HPDE6-E6E7 (cell line): ENCODE measurements at regions not wholly inside any gene's neighbourhood (a gene's known extent, or its start where the extent isn't known, plus 50 kb on each side); places are given as distances from the start of the nearest gene placed in this dataset.
"Not testable (repeated sequence)": the region's sequence is repeated elsewhere in the genome, so short reads cannot be mapped to it uniquely, and the experiment has no call there.

ENCODE experiments used
- DNase-seq: peaks from one replicate; pipeline ENCODE4 v3.0.0; 2011; ENCODE audit warnings: missing footprints; ENCODE audit errors: extremely low spot score

DNA sequence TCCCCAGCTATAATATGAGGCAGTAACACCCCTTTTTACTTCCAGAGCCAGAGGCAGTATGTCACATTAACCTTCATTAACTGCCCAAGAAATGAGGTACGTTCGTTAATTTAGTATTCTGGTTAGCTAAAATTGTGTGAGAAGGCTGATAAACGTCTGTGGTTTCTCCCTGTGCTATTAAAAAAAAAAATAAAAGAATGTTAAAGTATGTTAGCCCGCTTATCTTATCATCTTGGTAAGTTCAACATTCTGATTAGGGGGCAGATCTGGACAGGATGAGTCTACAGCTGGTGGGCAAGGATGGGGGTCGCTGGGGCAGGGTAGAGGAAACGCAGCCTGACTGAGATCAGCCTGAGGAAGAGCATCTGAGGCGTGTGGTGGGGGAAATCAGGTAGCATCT is 154.0 kb downstream of the PRL start:
- no peak for DNase-seq

DNA sequence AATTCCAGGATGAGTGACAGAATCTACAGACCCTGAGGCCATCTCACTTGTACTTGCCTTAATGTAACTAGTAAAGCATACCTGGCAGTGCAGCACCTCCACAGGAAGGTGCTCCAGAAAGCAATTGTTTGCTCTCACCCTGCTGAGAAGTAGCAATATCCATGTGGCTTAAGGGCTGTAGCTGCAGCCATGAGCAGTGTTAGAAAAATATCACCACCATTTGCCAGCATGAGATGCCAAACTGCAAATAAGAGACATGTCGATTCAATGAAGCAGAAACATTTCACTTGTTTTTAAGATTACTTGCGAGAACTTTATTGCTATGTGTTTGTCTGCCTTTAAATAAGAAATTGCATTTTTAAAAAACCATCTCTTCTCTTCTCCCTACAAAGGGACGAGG is 151.5 kb downstream of the PRL start:
- DNase-seq = no peak

GRCh38 chr6:22145823-22146677 is 150.8 kb downstream of the PRL start:
- no peak for DNase-seq

GRCh38 chr6:22146678-22146930 is 150.2 kb downstream of the PRL start:
- DNase-seq = no peak

DNA sequence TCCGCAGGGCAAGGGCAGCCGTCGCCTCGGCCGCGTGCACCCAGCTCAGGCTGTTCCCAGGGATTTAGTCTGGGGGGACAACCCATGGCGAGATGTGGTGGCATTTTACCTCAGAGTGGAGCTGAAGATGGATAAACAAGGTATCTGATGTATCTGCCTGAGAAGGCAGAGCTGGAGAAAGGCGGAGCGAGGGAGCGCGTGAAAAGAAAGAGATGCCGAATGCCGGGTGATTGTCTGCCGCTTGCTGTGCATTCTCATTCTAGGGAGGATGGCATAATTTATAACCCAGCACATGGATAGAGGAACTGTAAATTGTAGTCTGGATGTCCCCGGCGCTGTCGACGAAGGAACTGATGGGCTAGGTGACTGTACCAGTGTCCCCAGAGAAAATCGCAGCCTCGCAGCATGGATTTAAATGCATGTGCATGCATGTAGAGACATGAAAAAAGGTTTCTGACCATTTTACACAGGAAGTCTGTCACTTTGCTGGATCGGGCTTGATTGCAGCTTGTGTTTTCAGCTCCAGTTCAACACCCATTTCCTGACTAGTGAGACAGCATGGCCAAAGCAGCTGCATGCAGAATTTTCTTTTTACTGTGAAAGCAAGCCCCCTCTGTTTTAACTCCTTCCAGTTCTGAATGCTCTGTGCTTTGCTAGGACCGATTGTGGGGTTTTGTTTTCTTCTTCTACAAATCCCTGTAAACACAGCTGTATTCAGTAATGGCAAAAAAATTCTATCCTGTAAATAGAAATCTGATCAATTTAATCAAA is 149.7 kb downstream of the PRL start:
- DNase-seq = no peak

GRCh38 chr6:22147921-22148776 is 148.7 kb downstream of the PRL start:
- no peak for DNase-seq

DNA sequence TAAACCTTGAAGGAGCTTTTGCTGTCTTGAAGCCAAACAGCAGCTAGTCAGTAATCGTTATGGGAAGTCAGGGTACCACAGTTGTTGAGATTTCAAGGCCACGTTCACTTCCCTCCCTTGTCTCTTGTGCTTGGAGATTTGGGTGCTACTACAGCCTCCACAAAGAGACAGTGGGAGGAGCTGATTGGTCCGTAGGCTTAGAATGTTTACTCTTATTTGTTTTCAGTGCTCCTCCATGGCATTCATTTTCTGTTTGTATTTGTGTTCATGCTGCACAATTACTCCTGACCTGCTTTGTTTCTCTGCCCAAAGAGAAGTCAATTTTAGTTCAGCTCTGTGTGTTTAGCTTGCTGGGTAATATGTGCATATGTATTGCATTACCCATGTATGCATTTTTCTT is 147.7 kb downstream of the PRL start:
- no peak for DNase-seq

GRCh38 chr6:22149501-22150367 is 147.1 kb downstream of the PRL start:
- DNase-seq = no peak

GRCh38 chr6:22150368-22151035 is 146.3 kb downstream of the PRL start:
- DNase-seq = no peak

GRCh38 chr6:22151892-22152291 is 144.9 kb downstream of the PRL start:
- no peak for DNase-seq

- no peak for DNase-seq
These were observed 144.0 kb downstream of the PRL start for GRCh38 chr6:22152841-22153240.

DNA sequence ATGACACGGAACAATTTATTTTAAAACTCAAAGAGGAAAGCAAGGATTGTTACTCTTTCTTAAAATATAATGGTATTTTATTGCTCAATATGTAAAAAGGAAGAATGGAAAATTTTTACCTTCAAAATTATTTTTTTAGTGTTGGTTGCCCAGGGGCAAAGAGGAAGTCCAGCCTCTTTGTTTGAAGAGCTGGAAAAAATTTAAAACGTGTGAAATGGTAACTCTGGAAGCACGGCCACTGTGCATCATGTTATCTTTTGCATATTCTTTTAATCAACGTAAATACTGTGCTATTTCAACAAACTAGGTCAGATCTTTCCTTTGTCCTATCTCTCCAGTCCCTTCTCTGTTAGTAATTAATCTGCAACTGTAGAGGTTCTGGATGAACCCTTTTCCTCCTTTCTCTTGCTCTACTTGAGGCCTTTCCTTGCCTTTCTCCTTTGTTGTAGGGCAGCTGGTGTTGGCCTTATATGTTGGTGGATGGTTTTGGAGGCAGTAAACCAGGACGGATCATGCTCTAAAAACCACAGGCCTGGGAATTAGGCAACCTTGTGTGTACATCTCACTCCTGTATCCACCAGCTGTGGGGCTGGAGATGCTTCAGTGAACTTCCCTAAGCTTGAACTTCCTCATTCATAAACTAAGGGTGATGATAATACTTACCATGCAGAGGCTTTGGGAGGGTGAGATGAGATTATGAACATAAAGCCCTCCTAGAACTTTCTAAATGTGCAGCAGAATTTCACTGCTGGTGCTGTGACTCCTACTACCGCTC is 143.3 kb downstream of the PRL start:
- no peak for DNase-seq

DNA sequence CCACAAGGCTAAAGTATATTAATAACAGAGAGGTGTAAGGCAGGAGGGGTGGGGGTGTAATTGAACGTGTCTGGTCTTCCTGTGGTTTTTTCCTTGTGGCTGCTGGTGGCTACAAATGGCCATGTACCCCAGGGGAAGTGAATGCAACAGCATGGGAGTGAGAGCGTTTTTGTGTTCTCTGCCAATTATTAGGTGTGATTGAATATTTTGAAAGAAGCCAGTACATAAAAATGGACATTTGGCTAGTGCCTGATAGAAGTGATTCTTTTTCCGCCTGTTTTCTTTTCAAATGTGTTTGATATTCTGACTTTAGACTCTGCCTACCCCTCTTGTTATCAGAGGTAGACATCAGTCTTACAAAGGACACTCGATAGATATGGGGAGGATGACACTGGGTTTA is 141.3 kb downstream of the PRL start:
- DNase-seq = no peak

DNA sequence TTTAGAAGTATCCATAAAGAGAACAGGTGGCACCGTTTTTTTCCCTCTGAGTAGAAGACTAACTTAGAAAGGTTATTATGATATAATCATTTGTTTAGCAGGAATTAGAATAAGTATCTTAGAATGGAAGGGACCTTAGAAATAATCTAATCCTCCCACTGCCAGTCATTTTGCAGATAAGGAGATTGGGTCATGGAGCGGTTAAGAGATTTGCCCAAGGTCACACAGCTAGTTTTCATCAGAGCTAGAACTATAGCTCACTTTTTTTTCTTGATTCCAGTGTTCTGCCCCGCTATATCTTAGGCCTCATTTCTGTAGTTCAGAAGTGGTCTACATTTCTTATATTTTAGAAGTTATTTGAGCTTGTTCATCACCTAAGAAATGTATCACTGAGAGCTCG is 139.6 kb downstream of the PRL start:
- DNase-seq = no peak

DNA sequence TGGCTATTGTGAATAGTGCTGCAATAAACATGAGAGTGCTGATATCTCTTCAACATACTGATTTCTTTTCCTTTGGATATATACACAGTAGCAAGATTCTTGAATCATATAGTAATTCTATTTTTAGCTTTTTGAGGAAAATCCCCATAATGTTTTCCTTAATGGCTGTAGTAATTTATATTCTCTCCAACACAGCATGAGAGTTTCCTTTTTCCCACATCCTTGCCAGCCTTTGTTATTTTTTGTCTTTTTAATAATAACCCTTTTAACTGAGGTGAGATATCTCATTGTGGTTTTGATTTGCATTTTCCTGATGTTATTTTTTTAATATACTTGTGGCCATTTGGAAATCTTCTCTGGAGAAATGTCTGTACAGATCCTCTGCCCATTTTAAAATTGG is 132.6 kb downstream of the PRL start:
- DNase-seq = no peak

DNA sequence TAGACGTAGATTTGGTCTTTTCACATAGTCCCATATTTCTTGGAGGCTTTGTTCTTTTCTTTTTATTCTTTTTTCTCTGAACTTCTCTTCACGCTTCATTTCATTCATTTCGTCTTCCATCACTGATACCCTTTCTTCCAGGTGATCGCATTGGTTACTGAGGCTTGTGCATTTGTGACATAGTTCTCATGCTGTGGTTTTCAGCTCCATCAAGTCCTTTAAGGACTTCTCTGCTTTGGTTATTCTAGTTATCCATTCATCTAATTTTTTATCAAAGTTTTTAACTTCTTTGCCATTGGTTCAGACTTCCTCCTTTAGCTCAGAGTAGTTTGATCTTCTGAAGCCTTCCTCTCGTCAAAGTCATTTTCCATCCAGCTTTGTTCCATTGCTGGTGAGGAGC is 125.8 kb downstream of the PRL start:
- not testable (repeated sequence) for DNase-seq

DNA sequence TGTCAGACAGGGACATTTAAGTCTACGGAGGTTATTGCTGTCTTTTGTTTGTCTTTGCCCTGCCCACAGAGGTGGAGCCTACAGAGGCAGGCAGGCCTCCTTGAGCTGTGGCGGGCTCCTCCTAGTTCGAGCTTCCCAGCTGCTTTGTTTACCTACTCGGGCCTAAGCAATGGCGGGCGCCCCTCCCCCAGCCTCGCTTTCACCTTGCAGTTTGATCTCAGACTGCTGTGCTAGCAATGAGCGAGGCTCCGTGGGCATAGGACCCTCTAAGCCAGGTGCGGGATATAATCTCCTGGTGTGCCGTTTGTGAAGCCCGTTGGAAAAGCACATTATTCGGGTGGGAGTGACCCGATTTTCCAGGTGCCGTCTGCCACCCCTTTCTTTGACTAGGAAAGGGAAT is 125.0 kb downstream of the PRL start:
- DNase-seq = not testable (repeated sequence)

DNA sequence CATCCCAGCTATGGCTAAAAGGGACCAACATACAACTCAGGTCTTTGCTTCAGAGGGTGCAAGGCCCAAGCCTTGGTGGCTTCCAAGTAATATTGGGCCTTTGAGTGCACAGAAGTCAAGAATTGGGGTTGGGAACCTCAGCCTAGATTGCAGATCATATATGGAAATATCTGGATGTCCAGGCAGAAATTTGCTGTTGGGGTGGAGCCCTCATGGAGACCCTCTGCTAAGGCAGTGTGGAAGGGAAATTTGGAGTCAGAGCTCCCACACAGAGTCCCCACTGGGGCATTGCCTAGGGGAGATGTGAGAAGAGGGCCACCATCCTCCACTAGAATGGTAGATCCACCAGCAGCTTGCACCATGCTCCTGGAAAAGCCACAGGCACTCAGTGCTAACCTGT is 123.5 kb downstream of the PRL start:
- DNase-seq = no peak

GRCh38 chr6:22180250-22180649 is 116.6 kb downstream of the PRL start:
- DNase-seq = not testable (repeated sequence)

DNA sequence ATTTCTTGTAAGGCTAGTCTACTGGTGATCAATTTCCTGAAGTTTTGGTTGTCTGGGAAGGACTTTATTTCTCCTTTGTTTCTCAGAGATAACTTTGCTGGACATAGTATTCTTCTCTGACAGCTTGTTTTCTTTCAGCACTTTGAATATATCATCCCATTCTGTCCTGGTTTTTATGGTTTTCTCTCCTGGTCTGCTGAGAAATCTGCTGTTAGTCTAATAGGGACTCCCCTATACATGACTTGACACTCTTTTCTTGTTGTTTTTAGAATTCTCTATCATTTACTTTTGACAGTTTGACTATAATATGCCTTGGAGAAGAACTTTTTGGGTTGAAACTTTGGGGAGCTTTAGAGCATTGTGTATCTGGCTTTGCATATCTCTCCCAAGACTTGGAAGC is 112.5 kb downstream of the PRL start:
- DNase-seq = no peak
